ENCODE measurements at regions not wholly inside any gene's neighbourhood (a gene's known extent, or its start where the extent isn't known, plus 50 kb on each side); places are given as distances from the start of the nearest gene placed in this dataset.
"Not testable (repeated sequence)": the region's sequence is repeated elsewhere in the genome, so short reads cannot be mapped to it uniquely, and the experiment has no call there.

DNA sequence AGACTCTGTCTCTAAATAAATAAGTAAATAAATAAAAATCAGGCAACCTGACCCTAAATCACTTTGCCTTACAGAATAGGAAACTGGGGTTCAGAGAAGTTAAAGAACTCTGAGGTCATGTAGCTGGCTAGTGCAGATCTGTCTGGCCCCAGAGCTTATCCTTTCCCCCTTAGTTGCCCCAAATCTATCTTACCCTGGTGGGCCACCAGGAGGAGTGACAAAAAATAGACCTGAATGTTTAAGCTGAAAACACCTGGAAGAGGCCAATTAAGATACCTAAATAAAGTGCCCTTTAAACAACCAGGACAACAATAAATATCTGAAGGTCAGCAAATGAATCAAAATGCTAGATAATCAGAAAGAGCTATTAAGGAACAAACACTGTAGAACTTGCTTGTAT, 59.7 kb downstream of the TEX35 start:
- peak; percentile 7 for DNase-seq (ENCODE audit: low read depth)

DNA sequence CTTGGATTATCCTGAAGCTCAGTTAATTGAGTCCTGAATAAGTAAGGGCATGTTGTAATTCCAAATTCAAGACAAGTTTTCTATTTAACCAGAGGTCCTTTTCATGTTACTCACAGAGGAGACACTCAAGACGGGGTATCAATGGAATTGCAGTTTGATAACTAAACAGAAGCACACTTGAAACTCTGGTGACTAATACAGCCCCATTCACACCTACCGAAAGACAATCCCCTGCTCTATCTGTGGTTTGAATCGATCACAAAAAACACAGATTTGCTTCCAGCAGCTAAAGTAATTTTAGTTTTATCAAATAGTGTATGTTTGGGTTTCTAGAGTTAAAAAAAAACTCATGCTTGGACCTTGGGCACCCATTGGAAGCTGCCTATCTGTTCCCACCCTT, 60.4 kb downstream of the TEX35 start:
- DNase-seq (ENCODE audit: low read depth) = no peak

DNA sequence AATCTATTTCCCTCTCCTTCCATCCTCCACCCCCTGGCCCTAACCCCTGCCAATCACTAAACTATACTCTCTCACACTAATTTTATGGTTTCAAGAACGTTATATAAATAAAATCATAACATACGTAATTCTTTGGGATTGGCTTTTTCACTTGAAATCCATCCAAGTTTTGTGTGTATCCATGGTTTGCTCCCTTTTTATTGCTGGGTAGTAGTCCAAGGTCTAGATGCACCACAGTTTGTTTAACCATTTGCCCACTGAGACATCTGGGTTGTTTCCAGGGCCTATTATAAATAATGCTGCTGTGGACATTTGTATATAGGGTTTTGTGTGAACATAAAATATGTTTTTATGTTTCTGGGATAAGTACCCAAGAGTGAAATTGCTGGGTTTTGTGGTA, 61.4 kb downstream of the TEX35 start:
- DNase-seq (ENCODE audit: low read depth) = no peak

DNA sequence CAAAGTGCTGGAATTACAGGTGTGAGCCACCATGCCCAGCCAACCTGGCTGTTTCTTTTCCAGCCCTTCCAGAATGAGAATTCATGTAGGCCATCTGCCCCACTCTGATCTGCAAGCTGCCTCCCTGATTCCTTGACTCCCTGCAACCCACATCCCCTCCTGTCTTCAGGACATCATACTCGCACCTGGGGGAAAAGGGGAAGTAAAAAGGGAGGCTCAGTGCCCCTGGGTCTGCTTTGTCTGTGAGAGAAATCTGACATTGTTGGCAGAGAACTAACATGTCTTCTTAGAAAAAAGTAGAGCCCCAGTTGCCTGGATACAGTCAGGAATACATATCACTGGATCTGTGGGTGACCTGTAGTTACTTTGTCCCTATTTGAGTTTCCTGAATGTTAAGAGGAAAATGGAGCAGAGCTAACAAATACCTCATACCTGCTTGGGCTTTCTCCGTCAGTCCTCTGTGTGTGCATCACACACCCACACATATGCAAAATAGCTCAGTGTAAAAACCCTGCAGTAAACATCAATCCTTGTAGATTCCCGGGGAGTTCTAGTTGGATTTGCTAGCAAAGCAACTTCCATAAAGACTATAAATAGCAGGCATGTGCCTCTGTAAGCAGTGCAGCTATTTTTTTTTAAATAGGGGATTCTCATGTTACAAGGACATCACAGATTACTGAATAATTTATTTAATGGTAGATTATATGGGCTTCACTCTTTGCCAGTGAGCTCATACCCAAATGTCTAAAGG, 62.9 kb downstream of the TEX35 start:
- DNase-seq (ENCODE audit: low read depth) = no peak

DNA sequence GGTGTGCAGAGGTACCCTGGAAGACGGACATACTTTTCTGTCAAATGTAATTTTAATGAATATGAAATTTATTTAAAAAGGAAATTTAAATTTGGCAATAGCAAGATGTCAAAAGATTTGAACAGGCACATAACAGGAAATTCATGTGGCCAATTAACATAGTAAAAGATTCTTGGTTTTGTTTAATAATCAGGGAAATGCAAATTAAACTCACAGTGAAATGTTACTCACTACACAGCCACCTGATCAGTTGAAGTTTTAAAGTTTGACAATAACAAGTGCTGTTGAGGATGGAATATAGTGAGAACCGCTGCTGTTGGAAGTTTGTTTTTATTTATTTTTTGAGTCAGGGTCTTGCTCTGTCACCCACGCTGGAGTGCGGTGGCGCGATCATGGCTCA, 63.9 kb downstream of the TEX35 start:
- no peak for DNase-seq (ENCODE audit: low read depth)

DNA sequence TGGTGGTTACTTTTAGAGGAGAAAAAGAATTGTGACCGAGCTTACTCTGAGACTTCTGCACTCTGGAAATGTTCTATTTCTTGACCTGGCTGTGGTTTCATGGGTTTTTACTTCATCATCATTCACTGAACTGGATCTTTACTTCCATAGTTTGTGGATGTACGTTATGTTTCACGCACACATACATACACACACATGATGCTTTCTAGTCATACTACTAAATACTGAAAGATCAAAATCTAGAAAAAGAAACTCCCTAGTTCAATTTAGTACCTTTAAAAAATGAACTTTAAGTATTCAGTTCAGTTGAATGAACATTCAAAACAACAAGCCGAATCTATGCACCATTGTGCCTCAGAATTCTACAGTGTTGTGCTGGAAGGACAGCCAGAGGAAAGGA, 65.0 kb downstream of the TEX35 start:
- DNase-seq (ENCODE audit: low read depth) = no peak

DNA sequence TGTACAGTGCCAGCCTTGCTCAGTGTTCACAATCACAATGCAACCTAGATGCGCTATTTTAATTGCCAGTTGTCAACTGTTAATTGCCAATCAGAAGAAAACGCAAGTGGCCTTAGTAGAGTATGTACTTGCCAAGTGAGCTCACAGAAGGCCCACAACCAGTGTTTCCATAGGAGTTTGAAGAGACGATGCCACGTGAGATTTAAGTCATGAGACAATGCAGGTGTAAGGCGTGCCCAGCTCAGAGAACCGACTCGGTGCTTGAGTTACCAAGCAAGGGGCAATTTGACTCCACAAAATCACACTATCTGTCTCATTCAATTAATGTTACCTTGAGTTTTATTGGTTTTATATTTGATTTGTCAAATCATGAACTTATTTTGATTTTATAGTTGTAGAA, 65.6 kb downstream of the TEX35 start:
- no peak for DNase-seq (ENCODE audit: low read depth)

DNA sequence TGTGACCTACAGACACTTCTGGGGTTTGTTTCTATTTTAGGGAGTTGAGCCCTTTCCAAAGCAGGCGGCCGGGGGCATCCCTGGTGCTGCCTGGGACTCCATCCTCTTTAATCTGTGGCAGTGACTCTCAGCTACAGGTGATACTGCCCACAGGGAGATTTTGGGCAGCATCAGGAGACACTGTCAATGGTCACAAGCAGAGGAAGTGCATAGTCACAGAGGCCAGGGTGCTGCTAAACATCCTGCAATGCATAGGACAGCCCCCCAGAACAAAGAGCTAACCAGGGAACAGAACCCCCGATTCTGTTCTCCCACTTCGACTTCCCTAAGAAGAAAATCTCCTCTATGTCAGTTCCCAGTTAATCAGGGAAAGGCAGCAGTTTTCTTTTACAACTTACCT, 66.2 kb downstream of the TEX35 start:
- no peak for DNase-seq (ENCODE audit: low read depth)

DNA sequence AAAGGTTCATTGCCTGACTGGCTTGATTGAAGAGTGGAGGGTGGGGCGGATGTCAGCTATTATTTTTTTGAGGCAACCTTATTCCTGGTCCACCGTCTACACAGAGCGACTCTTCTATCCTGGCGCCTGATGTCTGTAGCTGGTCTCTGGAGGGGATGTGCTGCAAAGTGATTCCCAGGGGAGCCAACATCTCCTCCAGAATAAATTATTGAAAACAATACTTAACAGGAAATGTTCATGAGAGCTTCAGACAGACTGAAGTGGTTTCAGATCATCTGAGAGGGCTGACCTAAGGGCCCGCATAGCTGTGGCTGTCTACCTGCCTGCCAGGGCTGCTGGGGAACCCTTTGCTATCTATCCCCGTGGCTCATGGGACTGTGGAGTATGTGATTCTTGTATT, 66.7 kb downstream of the TEX35 start:
- no peak for DNase-seq (ENCODE audit: low read depth)

DNA sequence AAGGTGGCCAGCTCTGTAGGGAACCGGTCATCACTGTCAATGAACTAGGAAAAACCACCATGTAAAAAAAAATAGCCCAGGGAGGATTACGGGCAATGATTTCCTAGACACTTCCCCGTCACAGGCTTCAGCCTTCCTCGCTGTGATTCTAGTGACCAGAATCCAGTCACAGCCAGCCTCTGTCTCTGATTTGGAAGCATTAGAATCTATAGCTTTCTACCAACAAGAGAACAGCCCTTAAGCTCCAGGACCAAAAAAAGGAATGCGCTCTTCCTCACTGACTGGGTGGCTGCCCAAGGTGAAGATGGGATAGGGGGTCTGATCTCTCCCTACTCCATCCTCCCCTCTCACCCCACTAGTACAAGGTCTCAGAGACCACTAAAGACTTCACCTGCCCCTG, 67.2 kb downstream of the TEX35 start:
- DNase-seq (ENCODE audit: low read depth) = no peak

DNA sequence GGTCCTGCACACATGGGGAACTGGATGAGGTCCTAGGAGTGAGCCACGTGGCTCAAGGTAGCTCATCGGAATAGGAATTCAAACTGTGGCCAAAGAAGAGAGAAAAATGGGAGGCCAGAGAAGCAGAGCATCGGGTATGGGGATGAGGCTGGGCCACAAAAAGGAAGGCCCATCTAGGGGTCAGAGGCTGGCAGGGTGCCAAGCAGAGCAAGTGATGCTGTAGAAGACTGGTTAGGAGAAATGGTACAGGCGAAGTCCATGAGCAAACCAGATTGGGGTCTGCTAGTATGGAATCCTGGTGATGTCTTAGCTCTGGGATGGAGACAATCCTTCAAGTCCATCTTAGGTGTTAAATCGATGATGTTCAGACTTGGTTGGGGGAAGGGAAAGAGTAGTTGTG, 68.0 kb downstream of the TEX35 start:
- DNase-seq (ENCODE audit: low read depth) = no peak

DNA sequence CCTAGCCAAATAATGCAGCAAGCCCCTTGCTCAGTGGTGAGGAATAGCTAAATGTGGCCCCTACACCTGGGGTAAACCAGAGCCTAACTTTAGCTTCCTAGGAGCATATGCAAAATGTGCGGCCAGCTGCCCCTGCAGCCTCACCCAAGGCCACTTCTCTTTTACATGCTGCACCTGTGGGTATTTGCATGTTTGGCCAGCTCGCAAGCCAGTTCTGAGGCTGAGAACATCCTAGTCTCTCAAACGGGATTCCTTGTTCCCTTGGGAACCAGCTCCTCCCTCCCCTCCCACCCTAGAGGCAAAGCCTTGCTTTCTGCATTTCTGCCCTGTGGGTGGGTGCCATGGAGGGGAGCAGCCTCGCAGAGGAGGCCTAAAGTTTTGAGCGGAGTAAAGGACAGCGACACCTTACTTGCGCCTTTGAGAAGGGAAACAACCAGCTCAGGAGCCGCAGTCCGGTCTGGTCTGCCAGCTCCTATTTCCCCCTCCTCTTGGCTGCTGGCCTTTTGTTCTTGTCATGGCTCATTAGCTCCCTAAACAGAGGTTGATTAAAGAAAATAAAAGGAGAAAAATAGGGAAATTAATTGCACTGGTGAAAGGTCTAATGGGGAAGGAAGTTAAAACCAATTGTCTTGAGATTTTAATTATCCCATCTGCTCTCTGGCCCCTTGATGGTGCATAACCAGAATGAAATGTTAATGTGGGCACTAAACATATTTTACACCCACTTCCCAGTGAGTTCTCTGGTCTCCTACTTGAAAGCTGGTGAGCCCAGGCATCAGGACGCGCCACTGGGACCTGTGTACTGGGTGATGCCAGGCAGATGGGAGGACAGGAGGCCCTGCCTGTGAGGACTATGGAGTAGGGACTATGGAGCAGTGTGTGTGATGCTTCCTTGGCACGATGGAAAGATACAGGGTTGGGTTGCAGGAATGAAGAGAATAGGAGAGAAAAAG, 68.7 kb downstream of the TEX35 start:
- DNase-seq (ENCODE audit: low read depth) = no peak

DNA sequence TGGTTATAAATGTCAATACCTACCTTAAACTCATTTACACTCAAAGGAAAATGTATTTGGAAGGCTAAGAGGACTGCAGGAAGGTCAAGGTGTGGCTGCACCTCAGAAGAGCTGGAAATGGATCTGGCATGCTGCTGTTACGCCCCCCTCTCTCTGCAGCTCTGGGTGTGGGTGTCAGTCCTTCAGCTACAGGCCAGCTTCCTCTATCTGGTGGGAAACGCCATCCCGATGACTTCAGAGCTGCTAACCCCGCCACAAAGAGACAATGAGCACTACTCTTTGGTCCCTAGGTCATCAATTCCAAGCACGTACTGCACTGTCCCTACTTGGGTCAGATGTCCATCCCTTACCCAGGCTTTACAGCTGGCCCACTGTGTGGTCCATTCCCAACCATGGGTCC, 74.2 kb downstream of the TEX35 start:
- no peak for DNase-seq (ENCODE audit: low read depth)

DNA sequence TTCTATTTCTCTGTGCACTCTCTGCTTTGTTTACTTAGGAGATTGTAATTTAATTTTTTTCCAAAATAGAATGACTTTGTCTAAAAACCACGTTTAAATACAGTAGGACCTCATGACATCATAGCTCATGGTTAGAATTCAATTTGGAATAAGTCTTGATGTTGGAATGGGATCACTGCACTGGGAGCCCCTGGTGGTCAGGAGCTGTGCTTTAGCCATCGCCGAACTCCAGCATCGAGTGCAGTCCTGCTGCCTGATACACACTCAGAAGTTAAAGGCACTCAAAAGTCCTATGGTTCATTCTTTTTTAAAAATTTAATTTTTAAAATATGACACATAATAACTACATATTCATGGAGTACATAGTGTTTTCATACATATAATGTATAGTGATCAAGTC, 75.1 kb downstream of the TEX35 start:
- no peak for DNase-seq (ENCODE audit: low read depth)

DNA sequence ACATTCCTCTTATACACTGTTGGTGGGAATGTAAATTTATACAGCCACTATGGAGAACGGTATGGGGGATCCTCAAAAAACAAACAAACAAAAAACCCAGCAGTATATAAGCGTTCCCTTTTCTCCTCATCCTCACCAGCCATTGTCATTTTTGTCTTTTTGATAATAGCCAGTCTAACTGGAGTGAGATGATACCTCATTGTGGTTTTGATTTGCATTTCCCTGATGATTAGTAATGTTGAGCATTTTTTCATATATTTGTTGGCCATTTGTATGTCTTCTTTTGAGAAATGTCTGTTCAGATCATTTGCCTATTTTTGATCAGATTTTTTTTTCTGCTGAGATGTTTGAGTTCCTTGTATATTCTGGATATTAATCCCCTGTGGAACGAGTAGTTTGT, 76.1 kb downstream of the TEX35 start:
- DNase-seq (ENCODE audit: low read depth) = not testable (repeated sequence)

DNA sequence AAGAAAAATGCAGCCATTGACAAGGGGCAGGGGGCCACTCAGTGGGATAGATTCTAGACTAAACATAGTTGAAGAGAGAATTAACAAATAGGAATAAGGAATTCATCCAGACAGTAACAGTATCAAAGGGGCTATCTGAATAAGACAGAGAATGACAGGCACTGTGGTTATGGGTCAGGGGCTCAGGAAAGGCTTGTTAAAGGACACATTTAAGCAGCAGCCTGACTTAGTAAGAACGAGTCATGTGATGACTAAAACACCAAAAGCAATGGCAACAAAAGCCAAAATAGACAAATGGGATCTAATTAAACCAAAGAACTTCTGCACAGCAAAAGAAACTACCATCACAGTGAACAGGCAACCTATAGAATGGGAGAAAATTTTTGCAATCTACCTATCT, 78.9 kb downstream of the TEX35 start:
- peak; percentile 13 for DNase-seq (ENCODE audit: low read depth)

DNA sequence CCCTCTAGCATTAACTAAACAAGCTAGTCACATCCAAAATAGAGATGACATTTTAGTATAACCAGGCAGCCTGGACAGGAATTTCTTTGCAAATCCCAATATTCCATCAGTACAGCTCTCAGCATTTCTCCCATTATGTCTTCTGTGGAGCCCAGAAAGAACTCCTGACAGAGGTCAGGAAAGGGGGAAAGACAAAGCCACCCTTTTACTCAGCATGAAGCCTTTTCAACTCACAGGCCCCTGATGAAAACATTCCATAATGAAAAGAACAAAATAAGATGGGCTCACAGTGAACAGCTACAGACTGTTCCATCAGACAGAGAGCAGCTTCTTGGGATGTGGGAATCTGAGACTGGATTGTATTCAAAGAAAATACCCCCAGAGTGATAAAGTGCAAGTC, 80.6 kb downstream of the TEX35 start:
- DNase-seq (ENCODE audit: low read depth) = no peak

DNA sequence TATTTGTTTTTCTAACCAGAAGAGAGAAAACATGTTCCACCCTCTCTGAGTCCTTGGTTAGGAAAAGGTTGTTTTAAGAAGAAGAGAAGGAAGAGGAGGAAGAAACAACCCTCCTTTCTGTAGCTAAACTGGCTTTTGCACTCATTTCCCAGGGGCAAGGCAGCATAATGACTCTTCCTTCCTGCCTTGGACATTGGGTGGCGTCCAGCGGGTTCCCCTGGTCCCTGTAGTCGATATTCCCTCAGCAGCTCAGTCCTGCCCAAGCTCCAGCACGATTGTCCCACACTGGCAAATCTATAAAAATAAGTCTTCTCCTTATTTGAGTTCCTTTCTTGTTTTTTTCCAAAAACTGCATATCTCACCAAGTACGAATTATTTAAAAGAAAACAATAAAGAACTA, 81.2 kb downstream of the TEX35 start:
- no peak for DNase-seq (ENCODE audit: low read depth)

DNA sequence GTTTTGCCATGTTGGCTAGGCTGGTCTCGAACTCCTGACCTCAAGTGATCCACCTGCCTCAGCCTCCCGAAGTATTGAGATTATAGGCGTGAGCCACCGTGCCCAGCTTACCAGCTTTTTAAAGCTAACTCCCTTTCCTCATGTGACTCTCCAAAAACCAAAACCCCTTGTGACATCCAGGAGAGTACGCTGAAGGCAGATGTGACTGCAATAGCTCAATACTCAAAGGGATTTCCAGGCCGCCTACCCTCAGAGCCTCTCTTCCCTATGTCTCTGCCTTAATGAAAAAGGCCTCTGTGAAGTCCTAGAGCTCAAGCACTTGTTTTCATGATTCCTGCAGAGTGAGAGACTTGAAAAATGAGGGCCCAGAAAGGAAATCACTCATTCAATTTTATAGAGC, 82.6 kb downstream of the TEX35 start:
- no peak for DNase-seq (ENCODE audit: low read depth)

DNA sequence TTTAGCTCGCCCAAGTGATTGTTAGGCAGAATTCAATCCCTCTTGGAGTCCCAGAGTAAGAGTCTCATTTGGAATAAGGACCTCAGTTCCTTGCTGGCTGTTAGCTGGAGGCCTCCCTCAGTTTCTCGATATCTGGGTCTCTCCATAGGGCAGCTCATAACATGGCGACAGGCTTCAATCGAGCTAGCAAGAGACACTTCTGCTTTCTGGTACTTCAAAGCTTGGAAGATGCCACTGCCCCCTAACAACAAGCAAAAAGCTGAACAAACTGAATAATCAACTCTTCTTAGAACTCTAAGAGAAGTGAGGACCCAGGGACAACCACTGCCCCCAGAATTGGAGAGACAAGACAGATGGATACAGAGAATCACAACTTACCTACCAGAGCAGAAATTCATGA, 86.2 kb downstream of the TEX35 start:
- DNase-seq (ENCODE audit: low read depth) = no peak

DNA sequence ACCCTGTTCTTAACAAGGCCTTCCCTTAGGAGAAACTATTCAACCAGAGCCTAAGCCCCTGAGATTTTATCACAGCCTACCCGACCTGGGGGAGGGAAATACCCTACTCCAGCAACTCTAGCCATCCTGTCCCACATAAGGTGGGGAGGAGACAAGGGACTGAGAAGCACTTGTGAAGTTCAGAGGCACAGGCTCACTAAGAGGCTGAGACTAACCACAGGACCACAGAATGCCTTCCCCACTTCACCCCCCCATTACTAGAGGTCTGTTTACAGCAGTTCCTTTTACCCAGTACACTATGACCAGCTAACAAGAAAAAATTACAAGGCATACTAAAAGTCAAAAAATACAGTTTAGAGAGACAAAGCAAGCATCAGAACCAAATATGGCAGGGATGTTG, 86.8 kb downstream of the TEX35 start:
- DNase-seq (ENCODE audit: low read depth) = no peak

DNA sequence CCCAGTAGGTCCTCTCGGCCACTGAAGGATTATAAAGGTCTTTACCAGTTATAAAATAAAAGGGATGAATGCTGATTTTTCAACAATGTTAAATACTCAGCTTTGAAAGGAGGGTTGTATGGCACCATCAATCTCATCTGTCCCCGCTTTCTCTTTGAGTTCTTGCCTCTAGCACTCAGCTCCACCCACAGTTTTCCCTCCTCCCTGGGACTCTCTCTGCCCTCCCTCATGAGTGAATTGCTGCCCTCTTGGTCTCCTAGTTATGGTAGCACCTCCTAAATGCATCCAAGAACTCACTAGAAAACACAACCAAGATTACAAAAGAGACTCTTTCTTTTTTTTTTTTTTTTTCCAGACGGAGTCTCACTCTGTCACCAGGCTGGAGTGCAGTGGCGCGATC, 91.0 kb downstream of the TEX35 start:
- DNase-seq (ENCODE audit: low read depth) = no peak

DNA sequence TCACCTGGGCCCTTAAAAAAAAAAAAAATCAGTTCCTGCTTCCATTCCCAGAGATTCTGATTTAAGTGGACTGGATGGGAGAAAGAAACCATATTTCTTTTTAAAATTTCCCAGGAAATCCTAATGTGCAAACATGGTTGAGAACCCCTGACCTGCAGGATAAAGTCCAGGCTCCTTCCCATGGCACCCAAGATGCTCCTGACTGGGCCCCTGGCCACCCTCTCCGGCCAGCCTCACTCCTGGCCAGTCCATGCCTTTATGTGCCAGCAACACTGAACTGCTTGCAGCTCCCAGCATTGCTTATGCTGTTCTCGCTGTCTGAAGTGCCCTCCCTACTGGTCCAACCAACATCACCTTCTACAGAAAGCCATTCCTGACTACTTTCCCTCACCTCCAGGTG, 93.9 kb downstream of the TEX35 start:
- no peak for DNase-seq (ENCODE audit: low read depth)
